K562 (cell line): ENCODE measurements at regions not wholly inside any gene's neighbourhood (a gene's known extent, or its start where the extent isn't known, plus 50 kb on each side); places are given as distances from the start of the nearest gene placed in this dataset.

ENCODE experiments used
- ATAC-seq: fragments of 200-7000 bp; cut with Tn5 transposase; 3 replicates; pipeline ENCODE4 v1.9.1; 2020; ENCODE audit warnings: moderate library complexity
- BruUV-seq: library from RNA; stranded (reverse); fragments of 400-500 nt; replicated peaks from 2 replicates; lab custom pipeline; 2021; lab: Mats Ljungman, UMichigan
- CTCF ChIA-PET: fragments of 300-600 bp; formaldehyde crosslinking; extraction: SDS; loops from one replicate; lab custom pipeline; 2021; ENCODE audit warnings: low intra/inter-chr PET ratio; lab: Yijun Ruan, JAX
- POLR2A ChIA-PET: fragments of 300-600, 350-650 bp; sonication (Branson Sonifier 250); formaldehyde crosslinking; extraction: SDS; loops from one replicate; lab custom pipeline; 2021; ENCODE audit warnings: antibody characterized with exemption, inconsistent platforms; lab: Yijun Ruan, JAX
- DNase-seq, 4 experiments: peaks; one replicate each; pipeline versions ENCODE4 v3.0.0 to v3.0.0-alpha.2; 2011 to 2018; ENCODE audit warnings: low spot score in 3 of 4, mixed read lengths in 3 of 4; ENCODE audit errors: extremely low read depth in 1 of 4
- FAIRE-seq: peaks from 2 replicates; lab custom pipeline; 2011; peaks lifted over from hg19 to GRCh38; lab: Jason Lieb, UNC
- H2AFZ ChIP-seq: 2 replicates; pipeline ENCODE4 v1.6.0; 2011; ENCODE audit warnings: low read depth, low read length, control low read depth, inconsistent platforms
- H3K27ac ChIP-seq: fragments of 200-600 bp; 3 replicates; pipeline ENCODE4 v1.8.0; 2011; ENCODE audit warnings: low read depth, mild to moderate bottlenecking, control low read depth, inconsistent platforms, low read length, moderate library complexity, mixed read lengths; ENCODE audit errors: extremely low read depth
- H3K27me3 ChIP-seq, 2 experiments: fragments of 300-600 bp in 1 of 2; 2 replicates in 1 of 2; 3 replicates in 1 of 2; pipeline versions ENCODE4 v1.6.0 to v1.8.0; 2011; ENCODE audit warnings: inconsistent platforms in 2 of 2, low read length in 2 of 2, mild to moderate bottlenecking in 1 of 2, mixed read lengths in 1 of 2, moderate library complexity in 1 of 2; ENCODE audit not compliant: control insufficient read depth in 2 of 2, insufficient read depth in 2 of 2
- H3K36me3 ChIP-seq: fragments of 300-600 bp; 3 replicates; pipeline ENCODE4 v1.8.0; 2011; ENCODE audit warnings: mild to moderate bottlenecking, low read length, inconsistent platforms; ENCODE audit not compliant: control insufficient read depth, insufficient read depth
- H3K4me1 ChIP-seq, 2 experiments: fragments of 200-600 bp in 1 of 2; replicated peaks in 1 of 2; 2 replicates in 1 of 2; 3 replicates in 1 of 2; pipeline versions ENCODE4 v1.5.1 to v1.8.0; 2011; ENCODE audit warnings: inconsistent platforms in 2 of 2, low read length in 2 of 2, mild to moderate bottlenecking in 1 of 2, mixed read lengths in 1 of 2, moderate library complexity in 1 of 2; ENCODE audit not compliant: control insufficient read depth in 2 of 2, insufficient read depth in 2 of 2
- H3K4me2 ChIP-seq: 2 replicates; pipeline ENCODE4 v1.6.1; 2011; ENCODE audit warnings: low read length, control low read depth, inconsistent platforms, mixed read lengths; ENCODE audit not compliant: insufficient read depth
- H3K4me3 ChIP-seq: fragments of 200-600 bp; sonication (generic), shearing (Covaris generic); 2 replicates; pipeline ENCODE4 v1.5.1; 2016; ENCODE audit warnings: control low read depth, inconsistent platforms
- H3K79me2 ChIP-seq: fragments of 200-600 bp; 3 replicates; pipeline ENCODE4 v1.8.0; 2011; ENCODE audit warnings: low read length, inconsistent platforms; ENCODE audit not compliant: control insufficient read depth, insufficient read depth
- H3K9ac ChIP-seq, 2 experiments: 2 replicates each; pipeline versions ENCODE4 v1.6.0 to v1.6.1; 2011; ENCODE audit warnings: low read depth in 2 of 2, low read length in 2 of 2, control low read depth in 1 of 2, inconsistent platforms in 1 of 2, mild to moderate bottlenecking in 1 of 2, mixed read lengths in 1 of 2; ENCODE audit not compliant: insufficient read depth in 1 of 2
- H3K9me1 ChIP-seq: one replicate; pipeline ENCODE4 v1.6.0; 2011; ENCODE audit warnings: inconsistent platforms, mild to moderate bottlenecking, low read length, moderate library complexity; ENCODE audit not compliant: control insufficient read depth, insufficient read depth
- H3K9me3 ChIP-seq: replicated peaks from 2 replicates; pipeline ENCODE4 v1.5.1; 2011; ENCODE audit warnings: low read depth, low read length, inconsistent platforms; ENCODE audit not compliant: control insufficient read depth, insufficient read depth
- H4K20me1 ChIP-seq: replicated peaks from 2 replicates; pipeline ENCODE4 v1.6.1; 2011; ENCODE audit warnings: low read length, inconsistent platforms, mixed read lengths; ENCODE audit not compliant: control insufficient read depth, insufficient read depth
- BACH1 ChIP-seq: fragments of 200-800 bp; sonication (Bioruptor generic); IDR thresholded peaks from 2 replicates; pipeline ENCODE4 v1.6.1; 2016; ENCODE audit warnings: missing genetic modification characterization, missing compliant biosample characterization
- BRCA1 ChIP-seq, 2 experiments: fragments of 450-650 bp in 1 of 2; sonication (generic) in 1 of 2; formaldehyde crosslinking in 1 of 2; IDR thresholded peaks; 2 replicates each; pipeline versions ENCODE4 v1.5.0 to v1.6.1; 2017 to 2020; ENCODE audit warnings: mild to moderate bottlenecking in 1 of 2, missing genetic modification reagents in 1 of 2
- CBFA2T2 ChIP-seq: fragments of 450-650 bp; conservative IDR thresholded peaks from 2 replicates; pipeline ENCODE4 v1.6.1; 2017; ENCODE audit warnings: mild to moderate bottlenecking
- MTA3 ChIP-seq: fragments of 450-650 bp; formaldehyde crosslinking; IDR thresholded peaks from 2 replicates; pipeline ENCODE4 v1.6.1; 2017; ENCODE audit warnings: mild to moderate bottlenecking, borderline replicate concordance
- RBM22 ChIP-seq: fragments of 200-400 bp; formaldehyde crosslinking; IDR thresholded peaks from 2 replicates; pipeline ENCODE4 v1.6.1; 2018; ENCODE audit warnings: low read length, low read depth; ENCODE audit not compliant: poor library complexity, severe bottlenecking
- SOX6 ChIP-seq: fragments of 450-650 bp; IDR thresholded peaks from 2 replicates; pipeline ENCODE4 v1.6.1; 2014; ENCODE audit warnings: mild to moderate bottlenecking
- STAT5A ChIP-seq: IDR thresholded peaks from 2 replicates; pipeline ENCODE4 v1.6.1; 2012; ENCODE audit warnings: low read length, inconsistent platforms, borderline replicate concordance
- TARDBP ChIP-seq: fragments of 450-650 bp; IDR thresholded peaks from 2 replicates; pipeline ENCODE4 v1.6.1; 2016
- ZNF592 ChIP-seq: fragments of 450-650 bp; IDR thresholded peaks from 2 replicates; pipeline ENCODE4 v1.6.1; 2017; ENCODE audit warnings: antibody characterized with exemption, mild to moderate bottlenecking
- ZNF830 ChIP-seq: fragments of 250-450 bp; sonication (Bioruptor Pico); IDR thresholded peaks from 2 replicates; pipeline ENCODE4 v1.5.0; 2021; ENCODE audit warnings: mild to moderate bottlenecking
- WGBS: fragments of 100-300 bp; shearing (Covaris generic); methylation state at CpG from one replicate; pipeline ENCODE4 v1.1.6; 2016; ENCODE audit warnings: low coverage, mixed read lengths; ENCODE audit not compliant: insufficient coverage; ENCODE audit errors: missing lambda C conversion rate; 5-methylcytosine and 5-hydroxymethylcytosine counted together
- in situ Hi-C: fragments of 300-500 bp; cut with MboI; formaldehyde crosslinking; loops from 4 replicates; pipeline ENCODE4 v1.15.0; 2018; ENCODE audit warnings: inconsistent platforms, mixed read lengths
- intact Hi-C: fragments of 100-400 bp; cut with micrococcal nuclease; formaldehyde crosslinking; loops from 2 replicates; pipeline ENCODE4 v1.14.2; 2022
- TF ChIP-seq, protein P1 (sequence below): fragments of 250-450 bp; sonication (Bioruptor Pico); IDR thresholded peaks from 2 replicates; pipeline ENCODE4 v1.8.0; 2021; ENCODE audit warnings: mild to moderate bottlenecking, moderate library complexity

DNA sequence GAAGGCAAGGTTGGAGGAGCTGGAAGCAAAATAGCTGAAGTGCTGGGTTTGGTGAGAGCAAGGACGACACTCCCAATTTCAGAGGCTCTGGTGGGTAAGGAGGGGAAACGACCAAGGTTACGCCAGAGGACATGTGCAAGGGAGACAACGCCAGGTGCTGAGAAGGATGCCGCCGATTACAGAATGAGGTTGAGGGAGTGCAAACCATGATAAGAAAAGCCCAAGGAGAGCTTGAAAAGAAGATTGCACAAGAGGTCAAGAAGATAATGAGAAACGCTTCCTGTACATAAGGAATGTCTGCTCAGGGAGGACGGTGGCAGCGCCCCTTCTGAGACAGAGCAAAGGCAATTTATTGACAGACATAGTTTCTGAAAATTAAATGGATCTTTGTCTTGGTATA lies 382.0 kb upstream of the PROX1 start (continued):
- TF ChIP-seq CBFA2T2 (peak; percentile 94), SOX6 (peak; percentile 87), STAT5A (peak; percentile 82), RBM22 (no peak), TARDBP (no peak)

GRCh38 chr1:213606252-213606820 lies 381.4 kb upstream of the PROX1 start:
- no peaks in the 10 kb centered on the region for H3K79me2 ChIP-seq
- H3K27me3 ChIP-seq: peaks cover 2 to 9% of the 10 kb centered on the region in 2 experiments; a peak in 3 of 5 replicates
- 6% methylated on average over 5 of the region's 5 CpGs for WGBS
- H3K4me2 ChIP-seq: no peak overlapping the region
- POLR2A ChIA-PET: no interaction called here
- H3K27ac ChIP-seq: no peak overlapping the region
- no peak for FAIRE-seq
- H4K20me1 ChIP-seq: no peaks in the 10 kb centered on the region
- TF ChIP-seq MTA3: no peak
- TF ChIP-seq RBM22: no peak
- TF ChIP-seq, protein P1, sequence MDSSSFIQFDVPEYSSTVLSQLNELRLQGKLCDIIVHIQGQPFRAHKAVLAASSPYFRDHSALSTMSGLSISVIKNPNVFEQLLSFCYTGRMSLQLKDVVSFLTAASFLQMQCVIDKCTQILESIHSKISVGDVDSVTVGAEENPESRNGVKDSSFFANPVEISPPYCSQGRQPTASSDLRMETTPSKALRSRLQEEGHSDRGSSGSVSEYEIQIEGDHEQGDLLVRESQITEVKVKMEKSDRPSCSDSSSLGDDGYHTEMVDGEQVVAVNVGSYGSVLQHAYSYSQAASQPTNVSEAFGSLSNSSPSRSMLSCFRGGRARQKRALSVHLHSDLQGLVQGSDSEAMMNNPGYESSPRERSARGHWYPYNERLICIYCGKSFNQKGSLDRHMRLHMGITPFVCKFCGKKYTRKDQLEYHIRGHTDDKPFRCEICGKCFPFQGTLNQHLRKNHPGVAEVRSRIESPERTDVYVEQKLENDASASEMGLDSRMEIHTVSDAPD (CRISPR knock-in tag): no peak
- TF ChIP-seq ZNF830 (CRISPR knock-in tag): no peak
- TF ChIP-seq ZNF592: no peak
- no peak for TF ChIP-seq BACH1
- TF ChIP-seq BRCA1 (IDR thresholded peaks at IDR 0.05): no peak
- no peak for TF ChIP-seq BRCA1 (CRISPR knock-in tag; IDR thresholded peaks at IDR 0.05)
- no peaks in the 10 kb centered on the region for H3K36me3 ChIP-seq
- intact Hi-C loops (loop anchor here (10.0 kb wide), 1 partner anchor 232 kb away; no protein-coding TSS in a partner anchor), in situ Hi-C loops (no loop called here)
- no peak overlapping the region for H3K4me3 ChIP-seq
- no peak for DNase-seq
- no peak for ATAC-seq
- no peak overlapping the region; a peak in 1 of 4 replicates for H3K9ac ChIP-seq
- H3K9me1 ChIP-seq: no peaks in the 10 kb centered on the region
- peaks cover 5 to 12% of the 10 kb centered on the region in 2 experiments; a peak in 3 of 5 replicates for H3K4me1 ChIP-seq
- H2AFZ ChIP-seq: no peak overlapping the region
- no TSS peak for BruUV-seq
- no peaks in the 10 kb centered on the region for H3K9me3 ChIP-seq
- CTCF ChIA-PET: no interaction called here
